ENCODE measurements at regions not wholly inside any gene's neighbourhood (a gene's known extent, or its start where the extent isn't known, plus 50 kb on each side); places are given as distances from the start of the nearest gene placed in this dataset.

DNA sequence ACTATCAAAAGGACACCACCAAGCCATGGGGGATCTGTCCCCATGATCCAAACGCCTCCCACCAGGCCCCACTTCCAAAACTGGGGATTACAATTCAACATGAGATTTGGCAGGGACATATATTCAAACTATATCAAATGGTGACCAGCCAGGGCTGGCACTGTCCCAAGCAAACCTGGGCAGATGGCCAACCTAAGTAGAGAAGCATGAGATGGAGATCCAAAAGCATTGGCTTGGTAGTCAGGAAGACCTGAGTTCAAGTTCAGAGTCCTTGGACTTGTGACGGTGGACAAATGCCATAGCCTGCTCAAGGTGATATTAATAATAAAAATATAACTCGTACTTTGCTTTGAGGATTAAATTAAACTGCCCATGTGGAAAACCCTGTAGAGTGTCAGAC lies 79.2 kb upstream of the HS3ST1 start:
- FAIRE-seq (no peak), DNase-seq (ENCODE audit: low read depth, low spot score) (no peak)
- H2AFZ ChIP-seq (ENCODE audit: control insufficient read depth, low read length): no peak overlapping the region
- H4K20me1 ChIP-seq (ENCODE audit: control insufficient read depth, extremely low read depth, insufficient read depth, low read length): no peaks in the 10 kb centered on the region
- H3K4me2 ChIP-seq (ENCODE audit: control insufficient read depth, extremely low read depth, insufficient read depth, low read depth, low read length): no peak overlapping the region
- no peaks in the 10 kb centered on the region for H3K36me3 ChIP-seq (ENCODE audit: control insufficient read depth in 2 of 2, extremely low read depth in 1 of 2, insufficient read depth in 2 of 2, low read length in 2 of 2)
- H3K9me1 ChIP-seq (ENCODE audit: control insufficient read depth, extremely low read depth, insufficient read depth, low read length): no peaks in the 10 kb centered on the region
- H3K27ac ChIP-seq (ENCODE audit: control insufficient read depth, insufficient read depth, low read length): no peak overlapping the region
- TF ChIP-seq, protein P1, sequence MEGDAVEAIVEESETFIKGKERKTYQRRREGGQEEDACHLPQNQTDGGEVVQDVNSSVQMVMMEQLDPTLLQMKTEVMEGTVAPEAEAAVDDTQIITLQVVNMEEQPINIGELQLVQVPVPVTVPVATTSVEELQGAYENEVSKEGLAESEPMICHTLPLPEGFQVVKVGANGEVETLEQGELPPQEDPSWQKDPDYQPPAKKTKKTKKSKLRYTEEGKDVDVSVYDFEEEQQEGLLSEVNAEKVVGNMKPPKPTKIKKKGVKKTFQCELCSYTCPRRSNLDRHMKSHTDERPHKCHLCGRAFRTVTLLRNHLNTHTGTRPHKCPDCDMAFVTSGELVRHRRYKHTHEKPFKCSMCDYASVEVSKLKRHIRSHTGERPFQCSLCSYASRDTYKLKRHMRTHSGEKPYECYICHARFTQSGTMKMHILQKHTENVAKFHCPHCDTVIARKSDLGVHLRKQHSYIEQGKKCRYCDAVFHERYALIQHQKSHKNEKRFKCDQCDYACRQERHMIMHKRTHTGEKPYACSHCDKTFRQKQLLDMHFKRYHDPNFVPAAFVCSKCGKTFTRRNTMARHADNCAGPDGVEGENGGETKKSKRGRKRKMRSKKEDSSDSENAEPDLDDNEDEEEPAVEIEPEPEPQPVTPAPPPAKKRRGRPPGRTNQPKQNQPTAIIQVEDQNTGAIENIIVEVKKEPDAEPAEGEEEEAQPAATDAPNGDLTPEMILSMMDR (optimal IDR thresholded peaks at IDR 0.05 in 1 of 3, IDR thresholded peaks at IDR 0.05 in 1 of 3, conservative IDR thresholded peaks at IDR 0.05 in 1 of 3; ENCODE audit: extremely low read depth in 1 of 3, insufficient read depth in 2 of 3, low read length in 3 of 3): no peak
- no peak for TF ChIP-seq EZH2 (IDR thresholded peaks at IDR 0.05; ENCODE audit: low read length)
- dilution Hi-C loops (cut with MboI; ENCODE audit: extremely low pct_ligation_motif_present, low sequenced_read_pairs): no loop called here
- no peaks in the 10 kb centered on the region for H3K27me3 ChIP-seq (ENCODE audit: control insufficient read depth, extremely low read depth, insufficient read depth, low read length)
- H3K4me1 ChIP-seq (ENCODE audit: control insufficient read depth, extremely low read depth, insufficient read depth, low read length): peaks cover 30% of the 10 kb centered on the region
- no peaks in the 10 kb centered on the region for H3K9me3 ChIP-seq (ENCODE audit: control insufficient read depth, low read depth, low read length)
- no peak overlapping the region for H3K9ac ChIP-seq (ENCODE audit: control insufficient read depth, extremely low read depth, insufficient read depth, low read length)
- no peaks in the 10 kb centered on the region for H3K79me2 ChIP-seq (ENCODE audit: control insufficient read depth, insufficient read depth, low read length)
- H3K4me3 ChIP-seq (ENCODE audit: control insufficient read depth in 2 of 3, extremely low read depth in 1 of 3, insufficient read depth in 2 of 3, low read depth in 1 of 3, low read length in 3 of 3): no peak overlapping the region

DNA sequence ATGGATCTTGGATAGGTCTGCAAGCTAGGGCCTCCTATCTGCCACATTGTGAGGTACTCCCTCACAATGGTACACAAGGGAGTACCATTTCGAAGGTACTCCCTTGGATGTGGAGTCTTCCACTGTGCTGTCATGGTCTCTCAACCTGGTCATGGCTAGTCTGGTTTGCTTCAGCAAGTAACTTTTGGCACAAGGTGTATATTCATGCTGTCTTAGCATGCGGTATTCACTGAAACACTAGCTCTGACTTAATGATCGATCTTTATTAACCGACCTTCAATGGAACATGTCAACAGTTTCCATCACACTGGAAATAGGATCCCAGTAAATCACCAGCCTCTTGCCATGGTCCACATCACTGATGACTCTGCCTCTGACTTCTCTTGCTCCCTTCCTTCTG lies 77.5 kb upstream of the HS3ST1 start:
- DNase-seq (ENCODE audit: low read depth, low spot score) (no peak), FAIRE-seq (no peak)
- Histone ChIP-seq H3K79me2 (ENCODE audit: control insufficient read depth, insufficient read depth, low read length) (no peaks in the 10 kb centered on the region), H4K20me1 (ENCODE audit: control insufficient read depth, extremely low read depth, insufficient read depth, low read length) (no peaks in the 10 kb centered on the region), H3K4me1 (ENCODE audit: control insufficient read depth, extremely low read depth, insufficient read depth, low read length) (peaks cover 24% of the 10 kb centered on the region), H3K36me3 (ENCODE audit: control insufficient read depth in 2 of 2, extremely low read depth in 1 of 2, insufficient read depth in 2 of 2, low read length in 2 of 2) (no peaks in the 10 kb centered on the region), H3K27me3 (ENCODE audit: control insufficient read depth, extremely low read depth, insufficient read depth, low read length) (no peaks in the 10 kb centered on the region), H3K9me1 (ENCODE audit: control insufficient read depth, extremely low read depth, insufficient read depth, low read length) (no peaks in the 10 kb centered on the region), H3K4me3 (ENCODE audit: control insufficient read depth in 2 of 3, extremely low read depth in 1 of 3, insufficient read depth in 2 of 3, low read depth in 1 of 3, low read length in 3 of 3) (no peak overlapping the region), H3K9me3 (ENCODE audit: control insufficient read depth, low read depth, low read length) (no peaks in the 10 kb centered on the region), H3K9ac (ENCODE audit: control insufficient read depth, extremely low read depth, insufficient read depth, low read length) (peak overlapping the region; percentile 38), H3K27ac (ENCODE audit: control insufficient read depth, insufficient read depth, low read length) (peak overlapping the region; percentile 77), H2AFZ (ENCODE audit: control insufficient read depth, low read length) (no peak overlapping the region), H3K4me2 (ENCODE audit: control insufficient read depth, extremely low read depth, insufficient read depth, low read depth, low read length) (peak overlapping the region; percentile 49)
- TF ChIP-seq, protein P1 (optimal IDR thresholded peaks at IDR 0.05 in 1 of 3, IDR thresholded peaks at IDR 0.05 in 1 of 3, conservative IDR thresholded peaks at IDR 0.05 in 1 of 3; ENCODE audit: extremely low read depth in 1 of 3, insufficient read depth in 2 of 3, low read length in 3 of 3): no peak
- TF ChIP-seq EZH2 (IDR thresholded peaks at IDR 0.05; ENCODE audit: low read length): no peak
- dilution Hi-C loops (cut with MboI; ENCODE audit: extremely low pct_ligation_motif_present, low sequenced_read_pairs): no loop called here

Data from keratinocyte (primary cell).